ENCODE measurements at regions not wholly inside any gene's neighbourhood (a gene's known extent, or its start where the extent isn't known, plus 50 kb on each side); places are given as distances from the start of the nearest gene placed in this dataset.

DNA sequence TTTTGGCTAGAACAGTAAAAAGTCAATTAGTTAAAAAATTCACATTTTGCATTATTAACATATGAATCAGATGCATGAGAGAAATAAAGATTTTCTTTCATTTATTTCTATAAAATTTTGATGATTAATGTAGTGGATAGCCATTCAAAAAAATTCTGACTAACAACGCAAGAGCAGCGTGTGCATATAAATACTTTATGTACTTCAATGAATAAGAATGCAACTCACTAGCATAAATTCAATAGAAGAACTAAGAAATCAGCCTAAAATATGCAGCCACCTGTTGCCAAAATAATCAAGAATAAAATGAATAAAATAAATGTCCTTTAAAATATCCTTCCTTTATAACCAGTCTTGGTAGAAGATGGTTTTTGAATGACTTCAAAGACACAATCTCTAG, 471.9 kb downstream of the PDGFC start:
- Histone ChIP-seq H3K9me3 (ENCODE audit: control insufficient read depth, low read length) (no peaks in the 10 kb centered on the region), H3K36me3 (ENCODE audit: control insufficient read depth, insufficient read depth, low read length) (no peaks in the 10 kb centered on the region), H3K27ac (no peak overlapping the region), H3K9ac (no peak overlapping the region), H2AFZ (no peak overlapping the region), H3K4me1 (no peaks in the 10 kb centered on the region), H3K4me3 (ENCODE audit: low read depth, low read length) (no peak overlapping the region), H3K79me2 (no peaks in the 10 kb centered on the region), H3K4me2 (ENCODE audit: low read length) (no peak overlapping the region), H3K27me3 (ENCODE audit: control insufficient read depth, insufficient read depth, low read length) (no peaks in the 10 kb centered on the region)
- TF ChIP-seq, protein P1, sequence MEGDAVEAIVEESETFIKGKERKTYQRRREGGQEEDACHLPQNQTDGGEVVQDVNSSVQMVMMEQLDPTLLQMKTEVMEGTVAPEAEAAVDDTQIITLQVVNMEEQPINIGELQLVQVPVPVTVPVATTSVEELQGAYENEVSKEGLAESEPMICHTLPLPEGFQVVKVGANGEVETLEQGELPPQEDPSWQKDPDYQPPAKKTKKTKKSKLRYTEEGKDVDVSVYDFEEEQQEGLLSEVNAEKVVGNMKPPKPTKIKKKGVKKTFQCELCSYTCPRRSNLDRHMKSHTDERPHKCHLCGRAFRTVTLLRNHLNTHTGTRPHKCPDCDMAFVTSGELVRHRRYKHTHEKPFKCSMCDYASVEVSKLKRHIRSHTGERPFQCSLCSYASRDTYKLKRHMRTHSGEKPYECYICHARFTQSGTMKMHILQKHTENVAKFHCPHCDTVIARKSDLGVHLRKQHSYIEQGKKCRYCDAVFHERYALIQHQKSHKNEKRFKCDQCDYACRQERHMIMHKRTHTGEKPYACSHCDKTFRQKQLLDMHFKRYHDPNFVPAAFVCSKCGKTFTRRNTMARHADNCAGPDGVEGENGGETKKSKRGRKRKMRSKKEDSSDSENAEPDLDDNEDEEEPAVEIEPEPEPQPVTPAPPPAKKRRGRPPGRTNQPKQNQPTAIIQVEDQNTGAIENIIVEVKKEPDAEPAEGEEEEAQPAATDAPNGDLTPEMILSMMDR (IDR thresholded peaks at IDR 0.05): no peak

DNA sequence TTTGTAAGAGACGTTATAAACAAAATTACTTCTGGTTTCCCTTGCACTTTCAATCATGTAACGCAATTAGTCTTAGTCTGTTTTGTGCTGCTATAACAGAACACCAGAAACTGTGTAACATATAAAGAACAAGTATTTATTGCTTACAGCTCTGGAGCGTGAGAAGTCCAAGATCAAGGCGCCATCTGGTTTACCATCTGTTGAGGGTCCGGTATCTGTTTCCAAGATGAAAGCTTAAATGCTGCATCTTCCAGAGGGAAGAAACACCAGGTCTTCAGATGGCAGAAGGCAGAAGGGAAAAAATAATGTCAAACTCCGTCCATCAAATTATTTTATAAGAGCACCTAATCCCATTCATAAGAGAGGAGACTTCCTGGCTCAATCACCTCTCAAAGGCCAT, 474.1 kb downstream of the PDGFC start:
- H3K4me2 ChIP-seq (ENCODE audit: low read length): no peak overlapping the region
- no peaks in the 10 kb centered on the region for H3K36me3 ChIP-seq (ENCODE audit: control insufficient read depth, insufficient read depth, low read length)
- TF ChIP-seq, protein P1 (IDR thresholded peaks at IDR 0.05): no peak
- H3K9me3 ChIP-seq (ENCODE audit: control insufficient read depth, low read length): no peaks in the 10 kb centered on the region
- no peak overlapping the region for H2AFZ ChIP-seq
- H3K79me2 ChIP-seq: no peaks in the 10 kb centered on the region
- H3K4me3 ChIP-seq (ENCODE audit: low read depth, low read length): no peak overlapping the region
- H3K27ac ChIP-seq: no peak overlapping the region
- H3K4me1 ChIP-seq: no peaks in the 10 kb centered on the region
- H3K27me3 ChIP-seq (ENCODE audit: control insufficient read depth, insufficient read depth, low read length): no peaks in the 10 kb centered on the region
- H3K9ac ChIP-seq: no peak overlapping the region

DNA sequence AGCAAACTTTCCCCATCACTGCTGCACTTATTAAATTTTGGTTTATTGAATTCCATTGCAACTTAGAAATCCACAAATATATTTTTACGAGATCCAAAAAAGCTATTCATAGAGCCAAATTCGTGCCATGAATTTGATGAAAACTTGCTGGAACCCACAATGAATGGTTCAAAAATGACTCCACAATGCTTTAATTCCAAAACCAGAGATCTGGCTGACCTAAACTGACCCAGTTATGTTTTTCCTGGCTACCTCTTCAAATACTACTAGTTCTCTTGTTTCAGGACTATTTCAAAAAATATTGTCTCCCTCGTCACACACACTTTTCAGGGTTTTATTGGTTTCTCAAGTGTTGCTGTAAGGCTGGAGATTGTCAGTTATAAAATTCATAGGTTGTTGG, 474.8 kb downstream of the PDGFC start:
- no peaks in the 10 kb centered on the region for H3K9me3 ChIP-seq (ENCODE audit: control insufficient read depth, low read length)
- H3K9ac ChIP-seq: no peak overlapping the region
- H3K79me2 ChIP-seq: no peaks in the 10 kb centered on the region
- TF ChIP-seq, protein P1 (IDR thresholded peaks at IDR 0.05): no peak
- H3K4me1 ChIP-seq: no peaks in the 10 kb centered on the region
- H3K27me3 ChIP-seq (ENCODE audit: control insufficient read depth, insufficient read depth, low read length): no peaks in the 10 kb centered on the region
- H3K4me3 ChIP-seq (ENCODE audit: low read depth, low read length): no peak overlapping the region
- H2AFZ ChIP-seq: no peak overlapping the region
- no peak overlapping the region for H3K4me2 ChIP-seq (ENCODE audit: low read length)
- no peak overlapping the region for H3K27ac ChIP-seq
- no peaks in the 10 kb centered on the region for H3K36me3 ChIP-seq (ENCODE audit: control insufficient read depth, insufficient read depth, low read length)

DNA sequence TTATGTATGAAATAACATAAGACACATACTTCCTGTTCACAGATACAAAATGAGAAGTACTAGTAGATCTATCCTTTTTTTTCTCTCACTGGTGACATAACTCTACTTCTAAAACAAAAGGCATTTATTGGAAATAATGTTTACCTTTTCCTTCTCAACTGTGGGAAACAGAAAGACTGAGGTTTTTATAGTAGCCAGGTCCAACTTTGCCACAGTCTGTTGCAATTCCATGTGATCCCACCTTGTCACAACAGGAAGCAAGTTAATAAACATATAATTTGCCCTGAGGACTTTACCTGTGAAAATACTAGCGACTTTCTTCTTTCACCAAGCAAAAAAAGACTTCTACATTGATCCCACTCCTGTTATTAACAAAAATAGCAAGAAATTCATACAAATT, 475.8 kb downstream of the PDGFC start:
- Histone ChIP-seq H3K36me3 (ENCODE audit: control insufficient read depth, insufficient read depth, low read length) (no peaks in the 10 kb centered on the region), H3K9me3 (ENCODE audit: control insufficient read depth, low read length) (no peaks in the 10 kb centered on the region), H3K4me1 (no peaks in the 10 kb centered on the region), H3K4me2 (ENCODE audit: low read length) (no peak overlapping the region), H3K27me3 (ENCODE audit: control insufficient read depth, insufficient read depth, low read length) (no peaks in the 10 kb centered on the region), H2AFZ (no peak overlapping the region), H3K79me2 (no peaks in the 10 kb centered on the region), H3K9ac (no peak overlapping the region), H3K27ac (no peak overlapping the region), H3K4me3 (ENCODE audit: low read depth, low read length) (no peak overlapping the region)
- TF ChIP-seq, protein P1 (IDR thresholded peaks at IDR 0.05): no peak

DNA sequence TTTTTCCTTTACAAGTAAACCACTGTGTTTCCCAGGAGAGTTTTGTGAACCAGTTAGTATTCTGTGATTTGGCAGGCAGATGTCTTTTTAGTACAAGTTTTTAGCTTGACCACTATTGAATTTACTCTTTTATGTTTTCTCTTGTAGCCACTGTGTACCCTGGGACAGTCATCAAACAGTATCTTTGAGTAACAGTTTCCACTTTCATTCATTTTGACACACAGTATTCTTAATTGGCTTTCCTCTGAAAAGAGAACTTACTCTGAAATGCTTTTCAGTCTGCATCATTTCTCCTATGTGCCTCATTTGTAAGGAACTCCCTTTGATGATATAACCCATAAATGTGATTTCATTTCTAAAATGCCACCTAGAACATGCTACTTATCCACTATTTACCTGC, 476.5 kb downstream of the PDGFC start:
- Histone ChIP-seq H3K27me3 (ENCODE audit: control insufficient read depth, insufficient read depth, low read length) (no peaks in the 10 kb centered on the region), H3K4me3 (ENCODE audit: low read depth, low read length) (no peak overlapping the region), H3K27ac (no peak overlapping the region), H3K9me3 (ENCODE audit: control insufficient read depth, low read length) (no peaks in the 10 kb centered on the region), H3K79me2 (no peaks in the 10 kb centered on the region), H3K36me3 (ENCODE audit: control insufficient read depth, insufficient read depth, low read length) (no peaks in the 10 kb centered on the region), H2AFZ (no peak overlapping the region), H3K9ac (no peak overlapping the region), H3K4me1 (no peaks in the 10 kb centered on the region), H3K4me2 (ENCODE audit: low read length) (no peak overlapping the region)
- TF ChIP-seq, protein P1 (IDR thresholded peaks at IDR 0.05): no peak

Measured in parathyroid adenoma (tissue), 2 donors.